GM18909 (cell line): ENCODE measurements at regions not wholly inside any gene's neighbourhood (a gene's known extent, or its start where the extent isn't known, plus 50 kb on each side); places are given as distances from the start of the nearest gene placed in this dataset.
"Not testable (repeated sequence)": the region's sequence is repeated elsewhere in the genome, so short reads cannot be mapped to it uniquely, and the experiment has no call there.

Experiments
- ATAC-seq: cut with Tn5 transposase; IDR thresholded peaks from one replicate; pipeline ENCODE4 v1.9.1; 2021; ENCODE audit warnings: mild to moderate bottlenecking; ENCODE audit not compliant: unreplicated experiment, poor library complexity

DNA sequence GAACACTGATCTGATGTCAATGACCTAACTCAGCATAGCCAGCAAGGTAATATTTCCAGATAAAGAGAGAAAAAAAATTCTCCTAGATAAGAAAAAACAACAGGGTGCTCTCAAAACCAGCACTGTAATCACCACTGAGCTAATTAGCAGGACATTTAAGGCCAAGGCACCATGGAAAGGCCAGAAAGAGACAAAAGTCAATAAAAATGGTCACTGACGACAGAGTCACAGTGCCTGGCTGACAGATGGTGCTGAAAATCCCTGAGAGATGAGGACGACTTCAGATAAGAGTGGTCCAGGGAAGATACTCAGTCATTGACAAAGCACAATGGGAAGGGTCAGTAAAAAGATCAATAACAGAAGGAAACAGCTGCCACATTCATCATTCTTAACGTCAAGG lies 186.7 kb downstream of the SPATA31A6 start:
- ATAC-seq, result not testable (repeated sequence)

DNA sequence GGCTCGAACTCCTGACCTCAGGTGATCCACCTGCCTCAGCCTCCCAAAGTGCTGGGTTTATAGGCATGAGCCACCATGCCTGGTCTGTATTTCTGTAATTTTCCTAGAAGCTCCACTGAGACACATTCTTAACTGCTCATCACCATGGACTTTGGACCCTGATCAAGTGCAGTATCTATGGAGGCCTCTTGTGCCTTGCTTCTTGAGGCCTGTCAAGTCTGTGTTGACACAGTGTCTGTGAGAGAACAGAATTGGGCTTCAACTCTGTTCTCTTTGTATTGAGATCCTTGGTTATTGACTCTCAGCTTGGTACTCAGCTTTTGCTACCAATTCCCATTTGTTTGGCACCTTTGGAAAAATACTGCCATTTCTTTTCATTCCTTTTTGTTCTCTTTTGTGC lies 188.0 kb downstream of the SPATA31A6 start:
- ATAC-seq, result not testable (repeated sequence)

DNA sequence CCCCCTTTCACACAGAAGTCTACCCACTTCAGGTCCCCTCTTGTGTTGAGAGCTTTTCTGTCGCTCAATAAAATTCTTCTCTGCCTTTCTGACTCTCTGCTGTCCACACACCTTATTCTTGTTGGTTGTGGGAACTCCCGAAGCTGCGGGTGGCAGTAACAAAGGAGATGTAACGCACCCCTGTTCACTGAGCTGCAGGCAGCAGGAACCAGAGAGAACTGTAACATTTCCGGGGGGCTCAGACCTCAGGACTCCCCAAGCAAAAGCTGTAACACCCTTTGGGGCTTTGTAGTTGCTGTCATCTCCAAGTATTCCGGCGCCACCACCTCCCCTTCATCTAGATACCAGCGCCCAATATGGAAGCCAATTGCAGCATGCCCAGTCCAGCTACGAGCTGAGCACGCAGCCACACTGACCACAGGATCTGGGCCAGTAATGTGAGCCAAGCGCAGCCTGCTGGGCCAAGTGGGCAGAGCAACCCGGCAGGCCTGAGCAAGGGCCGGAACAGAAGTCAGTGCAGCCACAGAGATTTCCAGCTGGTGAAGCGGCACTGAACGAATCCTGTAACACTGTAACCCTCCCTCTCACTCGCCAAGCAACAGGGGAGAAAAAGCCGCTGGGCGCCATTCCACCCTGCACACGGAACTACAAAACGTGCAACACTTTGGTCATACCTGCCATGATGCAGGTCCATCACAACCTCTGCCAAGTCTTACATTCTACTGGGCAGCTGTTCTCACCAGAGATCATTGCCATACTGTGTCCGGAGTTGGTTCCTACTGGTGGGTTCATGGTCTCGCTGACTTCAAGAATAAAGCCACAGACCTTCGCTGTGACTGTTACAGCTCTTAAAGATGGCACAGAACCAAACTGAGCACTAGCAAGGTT lies 194.3 kb downstream of the SPATA31A6 start:
- ATAC-seq, result not testable (repeated sequence)

DNA sequence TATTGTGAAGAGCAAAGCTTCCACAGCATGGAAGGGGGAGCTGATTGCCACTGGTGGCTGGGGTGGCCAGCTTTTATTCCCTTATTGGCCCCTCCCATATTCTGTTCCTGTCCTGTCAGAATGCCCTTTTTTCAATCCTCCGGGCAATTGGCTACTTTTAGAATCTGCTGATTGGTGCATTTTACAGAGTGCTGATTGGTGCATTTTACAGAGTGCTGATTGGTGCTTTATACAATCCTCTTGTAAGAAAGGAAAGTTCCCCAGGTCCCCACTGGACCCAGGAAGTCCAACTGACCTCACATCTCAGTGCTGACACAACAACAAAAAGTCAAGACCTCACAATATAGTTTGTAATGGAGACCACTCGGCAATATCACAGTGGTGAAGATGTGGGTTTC lies 195.0 kb downstream of the SPATA31A6 start:
- ATAC-seq, result no peak

DNA sequence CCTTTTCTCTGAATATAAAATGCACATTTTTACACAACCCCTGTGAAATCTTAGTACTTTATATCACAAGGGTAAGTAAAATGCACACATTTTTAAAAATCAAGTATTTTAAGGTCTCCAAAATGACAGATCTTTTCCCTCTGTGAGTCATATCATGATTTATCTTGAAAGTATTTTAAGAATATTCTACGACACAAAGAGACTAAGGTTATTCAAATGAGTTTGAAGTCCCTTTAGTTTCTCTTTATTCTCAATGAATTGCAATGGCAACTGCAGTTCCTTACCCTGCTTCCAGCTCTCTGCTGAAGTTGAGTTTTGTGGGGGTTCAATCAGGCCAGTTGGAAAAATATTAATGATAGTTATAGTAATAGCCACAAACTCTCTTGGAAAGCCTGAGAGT lies 196.1 kb downstream of the SPATA31A6 start:
- not testable (repeated sequence) for ATAC-seq

DNA sequence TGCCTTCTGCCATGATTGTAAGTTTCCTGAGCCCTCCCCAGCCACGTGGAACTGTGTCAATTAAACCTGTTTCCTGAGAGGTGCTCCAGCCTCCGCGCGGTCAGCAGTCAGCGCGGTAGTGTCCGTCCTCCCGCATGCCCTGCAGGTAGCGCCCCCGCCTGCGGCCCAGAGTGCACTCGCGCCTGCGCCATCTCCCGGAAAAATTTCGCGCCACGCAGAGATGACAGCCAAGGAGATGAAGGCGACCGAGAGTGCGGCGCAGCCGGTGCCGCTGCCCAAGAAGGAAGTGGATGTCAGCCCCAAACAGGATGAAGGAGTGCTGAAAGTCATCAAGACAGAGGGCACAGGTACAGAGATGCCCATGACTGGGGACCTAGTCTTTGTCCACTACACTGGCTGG lies 201.1 kb downstream of the SPATA31A6 start:
- not testable (repeated sequence) for ATAC-seq

DNA sequence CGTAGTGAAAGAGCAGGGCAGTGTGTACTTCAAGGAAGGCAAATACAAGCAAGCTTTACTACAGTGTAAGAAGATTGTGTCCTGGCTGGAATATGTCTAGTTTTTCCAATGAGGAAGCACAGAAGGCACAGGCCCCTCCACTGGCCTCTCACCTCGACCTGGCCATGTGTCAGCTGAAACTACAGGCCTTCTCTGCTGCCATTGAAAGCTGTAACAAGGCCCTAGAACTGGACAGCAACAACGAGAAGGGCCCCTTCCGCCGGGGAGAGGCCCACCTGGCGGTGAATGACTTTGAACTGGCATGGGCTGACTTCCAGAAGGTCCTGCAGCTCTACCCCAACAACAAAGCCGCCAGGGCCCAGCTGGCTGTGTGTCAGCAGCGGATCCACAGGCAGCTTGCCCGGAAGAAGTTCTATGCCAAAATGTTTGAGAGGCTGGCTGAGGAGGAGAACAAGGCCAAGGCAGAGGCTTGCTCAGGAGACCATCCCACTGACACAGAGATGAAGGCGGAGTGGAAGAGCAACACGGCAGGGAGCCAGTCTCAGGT lies 202.2 kb downstream of the SPATA31A6 start:
- not testable (repeated sequence) for ATAC-seq

DNA sequence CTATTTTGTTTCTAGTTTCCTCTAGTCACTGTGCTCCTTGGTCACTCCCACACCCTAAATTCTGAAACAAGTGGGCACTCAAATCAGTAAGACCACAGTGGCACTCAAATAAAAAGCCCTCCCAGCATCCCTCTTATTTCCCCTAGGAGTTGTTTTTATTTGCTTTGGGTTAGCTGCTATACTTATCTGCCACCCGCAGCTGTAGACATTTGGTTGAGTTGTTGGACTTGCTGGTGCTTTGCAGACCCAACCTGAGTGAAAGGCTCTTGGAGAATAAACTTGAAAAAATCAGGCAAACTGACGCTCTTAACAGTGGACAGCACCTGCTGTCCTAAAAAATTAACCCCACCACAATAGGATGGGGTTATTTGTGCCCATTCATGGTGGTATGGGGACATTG lies 203.0 kb downstream of the SPATA31A6 start:
- no peak for ATAC-seq

DNA sequence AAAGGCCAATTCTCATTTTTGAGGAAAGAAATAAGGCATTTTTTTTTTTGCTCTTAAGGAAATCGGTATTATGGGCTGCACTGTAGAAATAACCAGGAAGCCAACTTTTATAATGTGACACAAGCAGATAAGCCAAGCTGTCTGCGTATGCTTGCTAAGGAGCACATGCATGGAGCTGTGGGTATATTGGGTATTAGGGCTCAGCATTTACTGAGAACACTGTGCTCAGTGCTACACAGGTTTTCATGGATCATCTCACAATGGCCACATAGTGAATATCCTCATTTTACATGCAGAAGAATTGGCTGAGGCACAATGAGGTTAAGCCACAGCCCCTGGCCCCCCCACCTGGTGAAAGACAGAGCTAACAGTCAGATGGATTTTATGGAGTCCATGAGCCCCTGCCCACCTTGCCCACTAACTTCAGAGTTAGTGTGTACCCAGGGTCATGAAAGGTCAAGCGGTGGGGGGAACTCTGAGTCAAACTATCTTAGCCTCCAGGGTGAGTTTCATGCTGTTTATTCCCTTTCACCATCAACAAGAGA lies 204.8 kb downstream of the SPATA31A6 start:
- ATAC-seq, result no peak

DNA sequence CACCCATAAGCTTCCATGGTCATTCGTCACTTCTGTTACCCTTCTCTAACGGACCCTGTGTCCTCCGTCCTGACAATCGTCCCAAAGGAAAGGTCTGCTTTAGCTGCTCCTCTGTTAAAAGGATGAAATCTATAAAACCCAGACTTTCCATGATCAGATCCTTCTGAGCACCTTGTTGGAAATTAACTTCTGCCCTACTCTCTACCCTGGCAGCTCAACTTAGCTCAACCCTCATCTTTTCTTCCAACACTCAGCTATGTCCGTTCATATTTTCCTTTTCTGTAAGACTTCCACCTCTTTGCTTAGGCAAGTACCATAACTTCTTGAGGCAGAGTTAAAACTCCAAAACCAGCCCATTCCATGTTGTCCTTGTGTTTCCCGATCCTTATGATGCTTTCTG lies 205.4 kb downstream of the SPATA31A6 start:
- ATAC-seq, result no peak

DNA sequence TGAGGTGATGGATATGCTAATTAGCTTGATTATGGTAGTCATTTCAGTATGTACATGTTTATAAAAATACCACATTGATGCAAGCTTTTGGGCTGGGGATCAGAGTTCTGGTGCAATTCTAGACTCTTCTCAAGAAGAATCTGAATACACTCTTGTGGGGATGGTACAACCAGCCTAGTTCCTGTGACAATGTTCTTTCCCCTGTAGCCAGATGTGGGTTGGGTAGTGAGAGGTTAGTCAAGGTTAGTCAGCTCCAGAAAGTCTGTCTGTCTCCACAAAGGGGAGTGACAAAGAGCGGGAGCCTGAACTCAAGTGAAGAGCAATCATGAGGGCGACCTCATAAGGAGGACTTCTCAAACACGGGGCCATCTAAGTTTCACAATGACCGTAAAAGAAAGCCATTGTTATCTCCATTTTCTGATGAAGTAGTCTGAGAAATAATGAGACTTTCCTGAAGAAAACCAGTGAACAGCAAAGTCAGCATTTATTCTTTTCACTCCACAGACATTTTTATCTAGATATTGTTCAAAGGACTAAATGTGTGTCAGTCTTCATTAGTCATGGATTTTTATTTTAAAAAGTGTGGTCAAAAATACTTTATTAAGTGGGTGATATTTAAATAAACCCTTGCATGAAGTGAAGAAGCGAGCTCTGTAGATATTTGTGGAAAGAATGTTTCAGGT lies 209.5 kb downstream of the SPATA31A6 start:
- not testable (repeated sequence) for ATAC-seq

DNA sequence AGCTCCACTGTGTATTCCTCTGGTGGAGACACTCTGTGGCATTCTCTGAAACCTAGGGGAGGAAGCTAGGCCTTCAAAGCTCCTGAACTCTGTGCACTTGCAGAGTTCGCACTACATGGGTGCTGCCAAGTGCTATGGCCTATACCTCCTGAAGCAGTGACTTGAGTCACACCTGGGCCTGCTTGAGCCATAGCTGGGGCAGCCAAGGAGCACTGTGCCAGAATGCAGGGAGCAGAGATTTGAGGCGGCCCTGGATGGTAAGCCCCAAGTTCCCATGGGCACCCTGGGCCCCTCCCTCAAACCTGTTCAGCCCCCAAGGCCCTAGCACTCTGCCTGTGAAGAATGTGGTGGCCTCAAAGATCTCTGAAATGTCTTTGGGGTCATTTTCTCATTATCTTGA lies 212.9 kb downstream of the SPATA31A6 start:
- no peak for ATAC-seq

DNA sequence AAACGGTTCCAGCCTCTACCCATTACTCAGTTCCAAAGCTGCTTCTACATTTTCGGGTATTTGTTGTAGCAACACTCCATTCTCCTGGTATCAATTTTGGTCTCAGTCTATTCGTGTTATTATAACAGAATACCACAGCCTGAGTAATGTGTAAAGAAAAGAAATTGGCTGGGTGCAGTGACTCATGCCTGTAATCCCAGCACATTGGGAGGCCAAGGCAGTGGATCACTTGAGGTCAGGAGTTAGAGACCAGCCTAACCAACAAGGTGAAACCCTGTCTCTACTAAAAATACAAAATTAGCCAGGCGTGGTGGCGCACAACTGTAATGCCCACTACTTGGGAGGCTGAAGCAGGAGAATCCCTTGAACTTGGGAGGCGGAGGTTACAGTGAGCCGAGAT lies 213.9 kb downstream of the SPATA31A6 start:
- not testable (repeated sequence) for ATAC-seq

DNA sequence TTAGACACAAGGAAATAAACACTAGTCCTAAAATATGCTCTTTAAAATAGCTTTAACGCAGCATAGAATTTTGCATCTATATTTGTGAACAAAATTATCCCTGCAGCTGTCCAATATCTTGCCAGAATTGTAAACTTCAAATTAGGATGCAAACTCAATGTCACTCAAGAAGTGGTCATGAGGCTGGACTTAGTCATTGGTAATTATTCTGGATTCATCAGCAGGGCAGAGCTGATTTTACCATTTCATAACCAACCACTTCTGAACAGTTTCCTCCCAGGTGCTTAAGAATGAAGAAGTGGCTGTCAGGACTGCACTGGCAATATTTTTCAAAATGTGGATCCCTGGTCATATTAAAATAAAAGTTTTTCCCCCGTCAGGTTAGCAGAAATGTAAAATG lies 219.5 kb downstream of the SPATA31A6 start:
- ATAC-seq, result not testable (repeated sequence)

DNA sequence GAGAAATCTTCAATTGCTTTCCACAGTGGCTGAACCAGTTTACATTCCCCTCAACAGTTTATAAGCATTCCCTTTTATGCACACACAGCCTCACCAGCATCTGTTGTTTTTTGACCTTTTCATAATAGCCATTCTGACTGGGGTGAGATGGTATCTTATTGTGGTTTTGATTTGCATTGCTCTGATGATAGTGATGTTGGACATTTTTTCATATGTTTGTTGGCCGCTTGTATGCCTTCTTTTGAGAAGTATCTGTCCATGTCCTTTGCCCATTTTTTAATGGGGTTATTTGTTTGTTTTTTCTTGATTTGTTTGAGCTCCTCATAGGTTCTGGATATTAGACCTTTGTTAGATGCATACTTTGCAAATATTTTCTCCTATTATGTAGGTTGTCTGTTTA lies 226.1 kb downstream of the SPATA31A6 start:
- ATAC-seq, result not testable (repeated sequence)

DNA sequence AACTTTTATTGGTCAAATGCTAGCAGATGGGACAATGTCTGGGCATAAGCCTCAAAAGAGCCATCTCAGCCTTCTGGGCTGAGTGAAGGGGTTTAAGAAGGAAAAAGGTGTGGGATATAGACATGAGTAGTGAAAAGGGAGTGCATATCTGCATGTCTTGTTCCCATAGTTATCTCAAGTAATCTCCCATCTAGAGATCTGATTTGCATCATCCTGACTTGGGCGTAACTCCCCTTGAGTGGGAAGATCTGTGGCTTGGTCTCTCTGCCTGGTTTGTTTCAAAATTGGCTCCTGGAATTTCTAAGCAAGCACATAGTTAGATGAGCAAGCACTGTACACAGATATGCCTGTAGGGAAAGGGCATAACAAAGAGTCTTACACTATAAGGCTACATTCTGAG lies 228.9 kb downstream of the SPATA31A6 start:
- ATAC-seq, result not testable (repeated sequence)

DNA sequence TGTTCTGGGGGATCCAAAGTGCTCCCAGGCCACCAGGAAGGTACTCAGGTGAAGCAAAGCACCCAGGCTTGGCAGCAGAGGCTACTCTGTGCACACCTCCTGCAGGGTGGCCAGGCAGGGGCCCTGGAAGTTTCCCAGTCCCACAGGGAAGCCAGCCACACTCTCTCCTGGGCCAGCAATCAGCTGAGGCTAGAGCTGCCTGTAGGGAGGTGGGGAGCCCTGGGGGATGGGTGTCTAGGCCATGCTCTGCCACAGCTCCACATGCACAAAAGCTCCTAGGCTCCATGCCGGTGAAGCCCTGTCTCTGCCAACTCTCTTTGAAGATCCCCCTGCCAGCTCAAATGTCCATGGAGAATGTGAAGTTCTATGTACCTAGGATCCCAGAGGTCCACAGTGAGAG lies 231.4 kb downstream of the SPATA31A6 start:
- ATAC-seq, result not testable (repeated sequence)

DNA sequence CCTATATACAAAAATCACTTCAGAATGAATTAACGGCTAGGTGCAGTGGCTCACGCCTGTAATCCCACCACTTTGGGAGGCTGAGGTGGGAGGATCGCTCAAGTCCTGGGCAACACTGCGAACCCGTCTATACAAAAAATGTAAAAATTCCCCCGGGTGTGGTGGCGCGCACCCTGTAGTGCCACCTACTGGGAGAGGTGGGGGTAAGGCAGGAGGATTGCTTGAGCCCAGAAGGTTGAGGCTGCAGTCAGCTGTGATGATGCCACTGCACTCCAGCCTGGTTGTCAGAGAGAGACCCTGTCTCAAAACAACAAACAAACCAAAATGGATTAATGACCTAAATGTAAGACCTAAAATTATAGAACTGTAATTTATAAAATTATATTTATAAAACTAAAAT lies 236.2 kb downstream of the SPATA31A6 start:
- ATAC-seq, result not testable (repeated sequence)

DNA sequence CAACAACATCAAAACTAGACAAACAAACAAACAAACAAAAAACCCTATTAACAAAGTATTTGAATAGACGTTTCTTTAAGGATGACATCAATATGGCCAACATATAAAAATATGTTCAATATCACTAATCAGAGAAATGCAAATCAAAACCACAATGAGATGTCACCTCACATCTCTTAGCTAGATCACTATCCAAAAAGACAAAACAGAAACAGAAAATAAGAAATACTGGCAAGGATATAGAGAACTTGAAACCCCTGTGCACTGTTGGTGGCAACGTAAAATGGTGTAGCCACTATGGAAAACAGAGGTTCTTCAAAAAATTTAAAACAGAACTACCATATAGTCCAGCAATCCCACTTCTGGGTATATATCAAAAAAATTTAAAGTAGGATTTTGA lies 236.9 kb downstream of the SPATA31A6 start:
- peak; percentile 82 for ATAC-seq

DNA sequence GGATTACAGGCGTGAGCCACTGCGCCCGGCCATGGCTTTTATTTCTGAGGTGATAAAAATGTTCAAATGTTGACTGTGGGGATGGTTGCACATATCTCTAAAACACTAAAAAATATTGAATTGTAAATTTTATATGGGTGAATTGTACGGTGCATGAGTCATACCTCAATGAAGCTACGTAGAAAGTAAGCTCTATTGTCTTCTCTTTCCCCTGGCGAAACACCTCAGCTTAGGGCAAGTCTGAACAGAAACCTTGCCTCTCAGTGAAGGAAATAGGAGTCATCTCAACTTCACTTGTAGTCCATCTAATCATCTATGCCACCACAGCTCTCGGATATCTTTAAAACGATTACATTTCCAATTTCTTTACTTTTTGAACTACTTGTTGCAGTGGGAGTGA lies 238.2 kb downstream of the SPATA31A6 start:
- ATAC-seq, result not testable (repeated sequence)
